Epithelial cell of proximal tubule (primary cell): ENCODE measurements at regions not wholly inside any gene's neighbourhood (a gene's known extent, or its start where the extent isn't known, plus 50 kb on each side); places are given as distances from the start of the nearest gene placed in this dataset.

Source experiments
- DNase-seq: peaks from one replicate; pipeline ENCODE4 v3.0.0-alpha.2; 2011; ENCODE audit warnings: low read depth
- H3K4me3 ChIP-seq: 2 replicates; pipeline ENCODE4 v1.5.1; 2011; ENCODE audit warnings: low read depth, mild to moderate bottlenecking, low read length
- CTCF ChIP-seq: conservative IDR thresholded peaks from 2 replicates; pipeline ENCODE4 v1.5.1; 2012; ENCODE audit warnings: low read depth, mild to moderate bottlenecking, low read length

- no peak for DNase-seq
- no peak overlapping the region for H3K4me3 ChIP-seq
- TF ChIP-seq CTCF = no peak
Measured at GRCh38 chr15:66981771-66982170, 83.6 kb upstream of the SMAD3 start.

- no peak overlapping the region for H3K4me3 ChIP-seq
- DNase-seq = no peak
- TF ChIP-seq CTCF = no peak
Measured at GRCh38 chr15:66982250-66982649, 83.2 kb upstream of the SMAD3 start.

- no peak overlapping the region for H3K4me3 ChIP-seq
- TF ChIP-seq CTCF = no peak
- DNase-seq = no peak
Measured at GRCh38 chr15:66982816-66983215, 82.6 kb upstream of the SMAD3 start.

GRCh38 chr15:66985653-66986052, 79.7 kb upstream of the SMAD3 start:
- DNase-seq = no peak
- no peak overlapping the region for H3K4me3 ChIP-seq
- no peak for TF ChIP-seq CTCF

- TF ChIP-seq CTCF = no peak
- DNase-seq = no peak
- no peak overlapping the region for H3K4me3 ChIP-seq
Measured at GRCh38 chr15:66986951-66987350, 78.5 kb upstream of the SMAD3 start.

- TF ChIP-seq CTCF = no peak
- DNase-seq = no peak
Measured at GRCh38 chr15:66993090-66993489, 72.3 kb upstream of the SMAD3 start.

GRCh38 chr15:66993874-66994696, 71.3 kb upstream of the SMAD3 start:
- DNase-seq = no peak
- TF ChIP-seq CTCF = no peak
- H3K4me3 ChIP-seq = no peak overlapping the region

More at GRCh38 chr15:66993090-66993489, 72.3 kb upstream of the SMAD3 start:
- H3K4me3 ChIP-seq = no peak overlapping the region
